MM.1S (cell line): ENCODE measurements at regions not wholly inside any gene's neighbourhood (a gene's known extent, or its start where the extent isn't known, plus 50 kb on each side); places are given as distances from the start of the nearest gene placed in this dataset.

Experiments
- DNase-seq: peaks from one replicate; pipeline ENCODE4 v3.0.0-alpha.2; 2015
- H2AFZ ChIP-seq: fragments of 300-600 bp; sonication (generic); 2 replicates; pipeline ENCODE4 v1.6.0; 2016; ENCODE audit warnings: antibody characterized with exemption, low read length
- H3F3A ChIP-seq: fragments of 300-600 bp; sonication (generic); 2 replicates; pipeline ENCODE4 v1.6.1; 2016; ENCODE audit warnings: mild to moderate bottlenecking, antibody characterized with exemption, low read length, moderate library complexity, mixed read lengths; ENCODE audit not compliant: insufficient read depth
- H3K27ac ChIP-seq: fragments of 300-600 bp; sonication (generic); 2 replicates; pipeline ENCODE4 v1.5.1; 2016; ENCODE audit warnings: mild to moderate bottlenecking, low read length
- H3K27me3 ChIP-seq: fragments of 300-600 bp; sonication (generic); replicated peaks from 2 replicates; pipeline ENCODE4 v1.6.0; 2016; ENCODE audit warnings: low read length; ENCODE audit not compliant: insufficient read depth
- H3K36me3 ChIP-seq: fragments of 300-600 bp; sonication (generic); replicated peaks from 2 replicates; pipeline ENCODE4 v1.6.1; 2016; ENCODE audit warnings: mild to moderate bottlenecking, low read length, mixed read lengths; ENCODE audit not compliant: insufficient read depth
- H3K4me1 ChIP-seq: fragments of 300-600 bp; sonication (generic); 2 replicates; pipeline ENCODE4 v1.6.1; 2016; ENCODE audit warnings: low read length, mixed read lengths
- H3K4me2 ChIP-seq: fragments of 300-600 bp; sonication (generic); 2 replicates; pipeline ENCODE4 v1.6.0; 2016; ENCODE audit warnings: low read depth, low read length
- H3K4me3 ChIP-seq: fragments of 300-600 bp; sonication (generic); 2 replicates; pipeline ENCODE4 v1.5.1; 2016; ENCODE audit warnings: low read length, mixed read lengths
- H3K79me2 ChIP-seq: fragments of 300-600 bp; sonication (generic); 2 replicates; pipeline ENCODE4 v1.6.1; 2016; ENCODE audit warnings: mixed run types, low read length, mixed read lengths
- H3K9ac ChIP-seq: fragments of 300-600 bp; sonication (generic); 2 replicates; pipeline ENCODE4 v1.6.1; 2016; ENCODE audit warnings: low read length, mixed read lengths
- H3K9me2 ChIP-seq: fragments of 300-600 bp; sonication (generic); replicated peaks from 2 replicates; pipeline ENCODE4 v1.6.1; 2016; ENCODE audit warnings: mild to moderate bottlenecking, low read length, mixed read lengths; ENCODE audit not compliant: insufficient read depth
- H3K9me3 ChIP-seq: fragments of 300-600 bp; sonication (generic); replicated peaks from 2 replicates; pipeline ENCODE4 v1.6.1; 2016; ENCODE audit warnings: mild to moderate bottlenecking, low read length, mixed read lengths; ENCODE audit not compliant: insufficient read depth
- H4K20me1 ChIP-seq: fragments of 300-600 bp; sonication (generic); 2 replicates; pipeline ENCODE4 v1.6.1; 2016; ENCODE audit warnings: mild to moderate bottlenecking, low read length, moderate library complexity, mixed read lengths; ENCODE audit not compliant: insufficient read depth
- CTCF ChIP-seq: fragments of 300-600 bp; sonication (generic); IDR thresholded peaks from 2 replicates; pipeline ENCODE4 v1.5.1; 2016; ENCODE audit warnings: antibody characterized with exemption, low read length, mixed read lengths
- EZH2 ChIP-seq: fragments of 300-600 bp; sonication (generic); optimal IDR thresholded peaks from 2 replicates; pipeline ENCODE3; 2017; ENCODE audit warnings: low read depth, mild to moderate bottlenecking, antibody characterized with exemption, low read length, mixed read lengths
- EZH2phosphoT487 ChIP-seq: fragments of 300-600 bp; sonication (generic); IDR thresholded peaks from 2 replicates; pipeline ENCODE4 v1.6.1; 2018; ENCODE audit warnings: antibody characterized with exemption, low read length

DNA sequence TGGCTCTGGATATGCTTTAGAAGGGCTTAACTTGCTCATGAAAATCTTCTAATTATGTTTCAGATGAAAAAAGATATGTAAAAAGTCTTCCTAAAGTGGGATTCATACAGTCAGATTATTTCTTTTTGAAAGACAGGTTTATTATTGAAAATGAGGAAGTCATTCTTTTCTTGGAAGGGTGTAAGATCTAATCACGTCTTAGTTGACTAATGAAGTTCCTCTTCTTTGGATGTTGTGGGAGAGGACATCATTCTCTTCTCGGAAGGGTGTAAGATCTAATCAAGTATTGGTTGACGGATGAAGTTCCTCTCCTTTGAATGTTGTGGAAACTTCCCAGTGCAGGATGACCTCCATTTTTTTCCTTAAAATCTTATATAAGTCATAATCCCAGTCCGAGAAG is 74.9 kb downstream of the ALG10 start:
- no peak overlapping the region for H3K27ac ChIP-seq

GRCh38 chr12:34105392-34105933 is 83.2 kb downstream of the ALG10 start:
- Histone ChIP-seq H3K4me2 (no peak overlapping the region), H3K79me2 (no peaks in the 10 kb centered on the region), H3F3A (no peaks in the 10 kb centered on the region), H3K9ac (no peak overlapping the region), H3K4me3 (no peak overlapping the region), H4K20me1 (no peaks in the 10 kb centered on the region), H3K27ac (no peak overlapping the region), H3K9me2 (no peaks in the 10 kb centered on the region), H3K27me3 (no peaks in the 10 kb centered on the region), H3K4me1 (no peaks in the 10 kb centered on the region), H3K9me3 (no peaks in the 10 kb centered on the region), H2AFZ (no peak overlapping the region), H3K36me3 (no peaks in the 10 kb centered on the region)
- no peak for DNase-seq
- TF ChIP-seq EZH2 (no peak), EZH2phosphoT487 (no peak), CTCF (no peak)

More for the DNA sequence above, 74.9 kb downstream of the ALG10 start:
- Histone ChIP-seq H2AFZ (no peak overlapping the region), H3K9ac (no peak overlapping the region), H3K79me2 (no peaks in the 10 kb centered on the region), H3K4me3 (no peak overlapping the region), H4K20me1 (no peaks in the 10 kb centered on the region), H3K9me2 (no peaks in the 10 kb centered on the region), H3K4me1 (no peaks in the 10 kb centered on the region), H3F3A (no peaks in the 10 kb centered on the region), H3K4me2 (no peak overlapping the region), H3K9me3 (no peaks in the 10 kb centered on the region), H3K27me3 (no peaks in the 10 kb centered on the region), H3K36me3 (no peaks in the 10 kb centered on the region)
- DNase-seq: no peak
- no peak for TF ChIP-seq EZH2
- no peak for TF ChIP-seq CTCF
- no peak for TF ChIP-seq EZH2phosphoT487

DNA sequence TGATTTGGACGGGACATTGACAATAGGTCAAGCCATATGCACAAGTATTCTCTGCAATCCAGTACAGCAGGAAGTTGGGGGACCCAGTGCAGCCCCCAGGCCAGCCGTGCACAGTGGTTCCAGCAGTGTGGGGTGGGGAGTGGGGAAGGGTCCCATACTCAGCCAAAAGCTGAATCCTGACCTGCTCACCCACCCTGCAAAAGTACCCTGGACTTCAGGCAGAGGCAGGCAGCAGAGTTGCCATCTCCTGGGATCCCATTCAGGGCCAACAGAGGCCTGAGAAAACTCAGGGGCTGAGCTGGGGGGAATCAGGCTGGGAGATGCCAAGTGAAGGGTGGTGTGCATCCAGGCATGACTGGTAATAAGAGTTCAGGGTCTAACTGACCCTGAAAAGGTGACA is 83.9 kb downstream of the ALG10 start:
- Histone ChIP-seq H3K27me3 (no peaks in the 10 kb centered on the region), H3K4me3 (no peak overlapping the region), H3K9ac (no peak overlapping the region), H3K4me2 (no peak overlapping the region), H2AFZ (no peak overlapping the region), H3K36me3 (no peaks in the 10 kb centered on the region), H3K9me2 (no peaks in the 10 kb centered on the region), H3K9me3 (no peaks in the 10 kb centered on the region), H3K27ac (no peak overlapping the region), H3K79me2 (no peaks in the 10 kb centered on the region), H3F3A (no peaks in the 10 kb centered on the region), H3K4me1 (no peaks in the 10 kb centered on the region), H4K20me1 (no peaks in the 10 kb centered on the region)
- DNase-seq: no peak
- TF ChIP-seq EZH2phosphoT487 (no peak), EZH2 (no peak), CTCF (no peak)
